Neural cell (in vitro differentiated cells): ENCODE measurements at regions not wholly inside any gene's neighbourhood (a gene's known extent, or its start where the extent isn't known, plus 50 kb on each side); places are given as distances from the start of the nearest gene placed in this dataset.

Experiments used
- H2AFZ ChIP-seq: fragments of 200-600, 300-800 bp; sonication (generic), shearing (Covaris generic); 2 replicates; pipeline ENCODE4 v1.6.0; 2014; ENCODE audit warnings: low read depth, mild to moderate bottlenecking, antibody characterized with exemption, low read length, moderate library complexity
- H3F3A ChIP-seq: fragments of 200-600 bp; shearing (Covaris generic); 2 replicates; pipeline ENCODE4 v1.6.1; 2016; ENCODE audit warnings: mild to moderate bottlenecking, moderate library complexity, mixed read lengths, antibody characterized with exemption, low read length; ENCODE audit not compliant: insufficient read depth, poor library complexity, severe bottlenecking
- H3K27ac ChIP-seq: fragments of 200-600, 300-800 bp; sonication (generic), shearing (Covaris generic); 2 replicates; pipeline ENCODE4 v1.5.1; 2014; ENCODE audit warnings: mild to moderate bottlenecking, low read length, moderate library complexity
- H3K27me3 ChIP-seq: fragments of 300-800, 200-600 bp; sonication (generic), shearing (Covaris generic); 2 replicates; pipeline ENCODE4 v1.6.0; 2014; ENCODE audit warnings: mild to moderate bottlenecking, low read depth, low read length, moderate library complexity; ENCODE audit not compliant: insufficient read depth
- H3K36me3 ChIP-seq: fragments of 300-800, 200-600 bp; sonication (generic), shearing (Covaris generic); 2 replicates; pipeline ENCODE4 v1.5.1; 2014; ENCODE audit warnings: mild to moderate bottlenecking, antibody characterized with exemption, low read length, moderate library complexity; ENCODE audit not compliant: insufficient read depth
- H3K4me2 ChIP-seq: fragments of 300-800, 200-600 bp; sonication (generic), shearing (Covaris generic); 2 replicates; pipeline ENCODE4 v1.6.0; 2014; ENCODE audit warnings: mild to moderate bottlenecking, low read length
- H3K4me3 ChIP-seq: fragments of 300-800, 200-600 bp; sonication (generic), shearing (Covaris generic); 2 replicates; pipeline ENCODE4 v1.5.1; 2014; ENCODE audit warnings: mild to moderate bottlenecking, low read length, moderate library complexity
- H3K79me2 ChIP-seq: fragments of 200-600 bp; shearing (Covaris generic); replicated peaks from 2 replicates; pipeline ENCODE4 v1.6.0; 2014; ENCODE audit warnings: mild to moderate bottlenecking, low read length, moderate library complexity; ENCODE audit not compliant: insufficient read depth
- H3K9ac ChIP-seq: fragments of 300-800, 200-600 bp; sonication (generic), shearing (Covaris generic); 2 replicates; pipeline ENCODE4 v1.6.1; 2016; ENCODE audit warnings: mild to moderate bottlenecking, low read length, mixed read lengths
- H3K9me2 ChIP-seq: fragments of 200-600 bp; shearing (Covaris generic); 2 replicates; pipeline ENCODE4 v1.6.1; 2016; ENCODE audit warnings: mild to moderate bottlenecking, low read length, mixed read lengths; ENCODE audit not compliant: insufficient read depth
- H3K9me3 ChIP-seq: fragments of 200-600, 300-800 bp; sonication (generic), shearing (Covaris generic); 2 replicates; pipeline ENCODE4 v1.6.1; 2016; ENCODE audit warnings: mild to moderate bottlenecking, mixed run types, low read length, moderate library complexity, mixed read lengths
- H4K20me1 ChIP-seq: fragments of 200-600 bp; shearing (Covaris generic); 2 replicates; pipeline ENCODE4 v1.6.1; 2016; ENCODE audit warnings: mild to moderate bottlenecking, mixed run types; ENCODE audit not compliant: insufficient read depth
- CTCF ChIP-seq: fragments of 450-650 bp; IDR thresholded peaks from 2 replicates; pipeline ENCODE4 v1.5.1; 2014; ENCODE audit warnings: antibody characterized with exemption, mild to moderate bottlenecking, moderate library complexity; ENCODE audit not compliant: poor library complexity, severe bottlenecking
- EP300 ChIP-seq: fragments of 450-650 bp; conservative IDR thresholded peaks from 2 replicates; pipeline ENCODE4 v1.6.1; 2014; ENCODE audit warnings: antibody characterized with exemption, mild to moderate bottlenecking, moderate library complexity; ENCODE audit not compliant: poor library complexity, severe bottlenecking
- EZH2 ChIP-seq: fragments of 200-600, 300-800 bp; shearing (Covaris generic), sonication (generic); IDR thresholded peaks from 2 replicates; pipeline ENCODE4 v1.6.1; 2014; ENCODE audit warnings: antibody characterized with exemption, low read length, borderline replicate concordance, mild to moderate bottlenecking; ENCODE audit not compliant: insufficient read depth, poor library complexity, severe bottlenecking
- MXI1 ChIP-seq: fragments of 450-650 bp; conservative IDR thresholded peaks from 2 replicates; pipeline ENCODE4 v1.6.1; 2014; ENCODE audit warnings: antibody characterized with exemption, mild to moderate bottlenecking; ENCODE audit not compliant: poor library complexity, severe bottlenecking
- POLR2AphosphoS5 ChIP-seq: IDR thresholded peaks from 2 replicates; pipeline ENCODE4 v1.6.1; 2012
- RAD21 ChIP-seq: fragments of 450-650 bp; conservative IDR thresholded peaks from 2 replicates; pipeline ENCODE4 v1.6.1; 2014; ENCODE audit warnings: antibody characterized with exemption, mild to moderate bottlenecking, moderate library complexity
- REST ChIP-seq: IDR thresholded peaks from 2 replicates; pipeline ENCODE4 v1.6.1; 2012; ENCODE audit warnings: borderline replicate concordance
- SMC3 ChIP-seq: fragments of 450-650 bp; conservative IDR thresholded peaks from 2 replicates; pipeline ENCODE4 v1.6.1; 2014; ENCODE audit warnings: antibody characterized with exemption, mild to moderate bottlenecking, moderate library complexity; ENCODE audit not compliant: poor library complexity
- TAF1 ChIP-seq: IDR thresholded peaks from 2 replicates; pipeline ENCODE4 v1.6.1; 2012; ENCODE audit warnings: low read depth

GRCh38 chr9:115598751-115599150 lies 480.8 kb upstream of the TNC start:
- Histone ChIP-seq H3K27me3 (no peaks in the 10 kb centered on the region), H3K36me3 (no peaks in the 10 kb centered on the region), H4K20me1 (no peaks in the 10 kb centered on the region), H3K9me3 (no peaks in the 10 kb centered on the region), H2AFZ (no peak overlapping the region), H3K9me2 (no peaks in the 10 kb centered on the region), H3K27ac (no peak overlapping the region), H3K4me3 (no peak overlapping the region), H3F3A (no peaks in the 10 kb centered on the region), H3K4me2 (no peak overlapping the region), H3K9ac (no peak overlapping the region), H3K79me2 (no peaks in the 10 kb centered on the region)
- TF ChIP-seq CTCF, result no peak
- TF ChIP-seq EZH2, result no peak
- no peak for TF ChIP-seq MXI1
- TF ChIP-seq TAF1, result no peak
- no peak for TF ChIP-seq POLR2AphosphoS5
- no peak for TF ChIP-seq REST
- no peak for TF ChIP-seq RAD21
- TF ChIP-seq EP300, result no peak
- TF ChIP-seq SMC3, result no peak

GRCh38 chr9:115599898-115600297 lies 481.9 kb upstream of the TNC start:
- no peaks in the 10 kb centered on the region for H3K36me3 ChIP-seq
- H3K27me3 ChIP-seq, result no peaks in the 10 kb centered on the region
- H3K4me2 ChIP-seq, result no peak overlapping the region
- no peak overlapping the region for H3K4me3 ChIP-seq
- H3F3A ChIP-seq, result no peaks in the 10 kb centered on the region
- H3K9me2 ChIP-seq, result no peaks in the 10 kb centered on the region
- H2AFZ ChIP-seq, result no peak overlapping the region
- TF ChIP-seq EP300 (no peak), CTCF (no peak), MXI1 (no peak), TAF1 (no peak)
- no peak overlapping the region for H3K27ac ChIP-seq
- H3K9me3 ChIP-seq, result no peaks in the 10 kb centered on the region
- H4K20me1 ChIP-seq, result no peaks in the 10 kb centered on the region
- H3K9ac ChIP-seq, result no peak overlapping the region
- H3K79me2 ChIP-seq, result no peaks in the 10 kb centered on the region
